IPS-NIHi7 (cell line): ENCODE measurements at regions not wholly inside any gene's neighbourhood (a gene's known extent, or its start where the extent isn't known, plus 50 kb on each side); places are given as distances from the start of the nearest gene placed in this dataset.

Experiments used
- DNase-seq: peaks from one replicate; pipeline ENCODE4 v3.0.0; 2012; ENCODE audit warnings: mixed read lengths; ENCODE audit errors: extremely low spot score

GRCh38 chr10:2951235-2951835, 116.0 kb upstream of the PFKP start:
- DNase-seq: no peak

- DNase-seq: no peak
These were observed 116.8 kb upstream of the PFKP start for GRCh38 chr10:2950546-2950945.

DNA sequence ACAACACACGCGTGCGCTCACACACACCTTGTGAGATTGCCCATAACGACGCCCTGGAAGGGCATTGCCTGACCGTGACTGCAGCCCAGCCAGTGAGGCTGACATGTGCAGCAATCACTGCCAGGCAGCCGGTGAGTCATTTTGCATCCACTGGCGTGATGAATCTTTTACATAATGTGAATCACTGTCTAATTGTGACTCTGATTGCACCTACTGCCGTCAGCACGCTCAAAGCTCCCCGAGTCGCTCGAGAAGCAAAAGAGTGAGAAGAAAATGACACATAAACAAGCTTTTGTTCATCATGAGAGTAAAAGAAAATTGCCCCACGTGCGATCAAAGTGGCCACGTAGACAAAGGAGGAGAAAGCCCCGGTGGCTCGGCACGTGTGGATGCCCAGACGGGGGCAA, 117.4 kb upstream of the PFKP start:
- no peak for DNase-seq

GRCh38 chr10:2949221-2949947, 118.0 kb upstream of the PFKP start:
- no peak for DNase-seq

GRCh38 chr10:2948127-2948854, 119.1 kb upstream of the PFKP start:
- no peak for DNase-seq

GRCh38 chr10:2944788-2945187, 122.6 kb upstream of the PFKP start:
- DNase-seq: no peak

- no peak for DNase-seq
These were observed 123.3 kb upstream of the PFKP start for GRCh38 chr10:2943932-2944614.

GRCh38 chr10:2942938-2943337, 124.4 kb upstream of the PFKP start:
- no peak for DNase-seq

DNA sequence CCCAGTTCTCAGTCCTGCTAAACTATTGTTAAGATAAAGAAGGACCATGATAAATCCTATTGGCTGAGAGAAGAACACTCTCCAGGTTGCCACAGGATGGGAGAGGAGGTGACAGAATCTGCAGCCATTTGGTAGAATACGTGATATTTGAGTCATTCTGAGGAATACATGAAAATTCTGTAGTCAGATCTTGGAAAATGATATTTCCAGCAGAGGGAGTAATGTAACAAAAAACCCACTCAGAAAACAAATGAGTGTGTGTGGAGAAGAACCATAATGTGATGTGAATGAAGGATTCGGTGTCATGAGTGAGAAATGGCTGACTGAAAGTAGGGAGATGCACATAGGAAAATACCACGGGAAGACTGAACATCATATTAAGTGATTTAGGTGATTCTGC, 128.5 kb upstream of the PFKP start:
- DNase-seq: no peak

GRCh38 chr10:2936816-2937215, 130.5 kb upstream of the PFKP start:
- DNase-seq: no peak

- no peak for DNase-seq
These were observed 131.5 kb upstream of the PFKP start for GRCh38 chr10:2935647-2936386.

- DNase-seq: no peak
These were observed 133.4 kb upstream of the PFKP start for GRCh38 chr10:2933924-2934323.

DNA sequence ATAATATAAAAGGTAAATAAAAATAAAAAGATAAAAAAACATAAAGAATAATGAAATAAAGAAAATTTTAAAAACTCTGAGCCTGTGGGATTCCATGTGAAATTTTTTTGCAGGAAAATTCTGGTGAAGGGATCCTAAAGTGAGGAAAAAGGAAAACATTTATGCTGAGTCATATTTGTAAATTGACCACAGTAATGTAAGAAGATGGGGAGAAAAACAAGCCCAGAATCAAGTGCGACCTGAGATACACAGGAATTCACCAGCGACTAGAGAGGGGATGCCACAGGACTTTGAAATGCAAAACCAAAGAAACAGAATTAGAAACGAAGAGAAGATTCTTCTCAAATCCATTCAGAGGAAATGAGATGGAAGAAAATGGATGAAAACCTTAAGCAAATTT, 133.8 kb upstream of the PFKP start:
- no peak for DNase-seq

GRCh38 chr10:2933071-2933470, 134.3 kb upstream of the PFKP start:
- no peak for DNase-seq

DNA sequence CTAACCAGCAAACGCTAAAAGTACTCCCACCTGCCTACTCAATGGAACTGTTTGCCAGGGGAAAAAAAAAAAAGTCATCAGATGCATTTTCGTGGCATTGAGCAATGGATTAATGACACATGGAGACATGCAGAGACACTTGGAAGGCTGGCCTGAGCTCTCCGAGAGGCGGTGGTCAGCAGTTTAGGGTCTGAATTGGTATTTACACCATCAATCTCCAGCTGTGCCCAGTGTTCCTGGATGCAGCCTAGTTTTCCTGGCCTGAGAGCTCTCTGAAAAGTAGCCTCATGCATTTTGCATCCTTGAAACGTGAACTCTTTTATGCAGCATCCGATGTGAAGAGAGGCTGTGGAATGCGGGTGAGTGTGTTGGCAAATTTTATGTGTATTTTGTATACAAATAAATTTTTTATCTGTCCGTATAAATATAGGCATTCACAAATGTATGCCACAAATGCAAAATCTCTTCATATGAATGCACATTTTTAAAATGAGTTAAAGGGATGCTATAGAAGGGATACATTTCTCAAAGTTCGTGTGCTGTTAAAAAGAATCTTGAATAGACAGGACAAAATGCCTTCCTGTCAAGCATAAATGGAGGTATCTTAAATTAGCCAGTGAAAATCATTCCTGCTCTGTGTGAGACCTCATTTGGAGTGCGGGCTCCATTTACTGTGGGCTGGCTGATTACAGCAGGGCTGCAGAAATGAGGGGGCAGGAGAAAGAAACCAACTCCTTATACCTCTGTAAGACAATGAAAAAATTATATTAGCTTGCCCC, 137.7 kb upstream of the PFKP start:
- DNase-seq: no peak

GRCh38 chr10:2927958-2928840, 139.1 kb upstream of the PFKP start:
- DNase-seq: peak; percentile 93

- DNase-seq: no peak
These were observed 140.3 kb upstream of the PFKP start for GRCh38 chr10:2926918-2927660.

DNA sequence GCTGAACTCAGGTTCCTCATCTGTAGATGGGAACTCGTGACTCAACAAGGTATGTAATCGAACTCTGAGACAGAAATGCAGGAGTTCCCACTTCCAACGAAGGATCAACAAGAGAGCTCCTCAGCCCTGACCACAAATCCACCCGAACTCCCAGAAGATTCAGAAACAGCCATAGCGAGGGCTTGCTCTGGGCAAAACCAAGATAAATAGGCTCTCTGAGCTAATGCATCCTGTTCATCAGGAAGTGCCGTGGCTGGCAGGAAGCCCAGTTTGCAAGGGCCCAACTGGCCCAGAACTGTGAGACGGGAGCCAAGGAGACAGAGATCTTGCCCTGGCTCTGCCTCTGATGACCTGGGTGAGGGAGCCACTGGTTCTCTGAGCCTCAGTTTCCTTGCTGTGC, 141.7 kb upstream of the PFKP start:
- DNase-seq: no peak

GRCh38 chr10:2924431-2924830, 142.9 kb upstream of the PFKP start:
- no peak for DNase-seq
